Putamen (tissue), 1 donor: ENCODE measurements at regions not wholly inside any gene's neighbourhood (a gene's known extent, or its start where the extent isn't known, plus 50 kb on each side); places are given as distances from the start of the nearest gene placed in this dataset.
A peak's percentile ranks its signal among the peaks of the same experiment; 100 is the strongest.

Source experiments
- DNase-seq: peaks from one replicate; pipeline ENCODE4 v3.0.0-alpha.2; 2016; ENCODE audit warnings: low spot score

DNA sequence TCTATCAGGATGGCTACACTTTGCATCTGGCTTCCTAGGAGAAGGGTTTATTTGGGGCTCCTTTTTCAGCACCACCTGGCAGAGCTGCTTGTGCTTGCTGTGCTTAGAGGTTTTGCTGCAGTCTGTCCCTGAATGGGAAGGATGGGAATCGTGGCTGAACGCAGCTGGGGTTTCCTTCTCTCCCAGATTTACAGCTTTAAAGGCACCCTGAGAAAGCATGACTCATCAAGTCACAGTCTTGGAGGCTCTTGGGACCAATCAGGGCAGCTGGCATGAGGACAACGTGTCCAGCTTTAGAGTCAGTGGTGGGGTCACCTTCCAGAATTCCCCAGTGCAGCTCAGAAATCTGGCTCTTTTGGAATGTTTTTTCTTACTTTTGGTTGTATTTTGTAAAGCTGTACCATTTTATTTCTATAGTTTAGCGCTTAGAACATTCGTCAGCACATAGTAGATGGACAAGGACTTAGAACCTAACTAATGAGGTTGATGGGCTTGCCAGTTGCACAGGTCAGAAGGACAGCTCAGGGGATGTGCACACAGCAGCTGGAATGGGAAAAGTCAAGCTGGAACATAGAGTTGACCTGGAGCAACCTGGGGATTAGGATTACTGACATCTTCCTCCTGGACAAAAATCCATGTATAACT lies 222.6 kb downstream of the PRDM2 start:
- no peak for DNase-seq

DNA sequence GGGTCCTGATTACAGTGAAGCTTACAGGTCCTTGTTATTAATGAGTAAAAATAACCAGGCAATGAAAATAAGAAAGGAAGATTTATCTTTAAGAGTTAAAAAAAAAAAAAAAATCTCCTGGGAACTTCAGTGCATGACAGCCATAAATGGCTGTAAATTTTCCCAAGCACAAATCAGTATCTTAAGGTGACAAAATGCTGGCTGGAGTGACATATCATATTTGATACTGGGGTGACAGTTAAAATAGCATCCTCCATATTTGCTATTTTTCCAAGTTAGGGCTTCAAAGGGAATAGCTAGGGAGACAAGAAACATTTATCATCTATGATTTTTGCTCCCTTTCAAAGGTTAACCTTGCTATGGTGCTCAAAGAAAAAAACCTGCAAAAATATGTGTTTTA lies 226.6 kb downstream of the PRDM2 start:
- peak; percentile 12 for DNase-seq

DNA sequence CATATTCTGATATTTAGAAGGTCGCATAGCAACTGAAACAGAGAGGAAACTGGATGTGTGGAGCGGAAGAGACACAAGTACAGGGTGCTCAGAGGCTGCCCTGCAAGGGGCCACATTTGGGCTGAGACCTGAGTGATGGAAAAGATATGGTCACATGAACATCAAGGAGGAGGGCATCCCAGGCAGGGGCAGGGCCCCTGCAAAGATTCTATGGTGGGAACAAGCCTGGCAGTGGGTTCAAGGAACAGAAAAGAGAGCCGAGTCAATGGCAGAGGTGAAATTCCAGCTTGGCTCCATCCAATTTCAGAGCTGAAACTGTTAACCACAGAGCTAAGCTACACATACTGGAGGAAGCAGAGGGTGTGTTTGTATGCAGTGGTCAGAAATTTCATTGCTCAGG lies 227.7 kb downstream of the PRDM2 start:
- no peak for DNase-seq

DNA sequence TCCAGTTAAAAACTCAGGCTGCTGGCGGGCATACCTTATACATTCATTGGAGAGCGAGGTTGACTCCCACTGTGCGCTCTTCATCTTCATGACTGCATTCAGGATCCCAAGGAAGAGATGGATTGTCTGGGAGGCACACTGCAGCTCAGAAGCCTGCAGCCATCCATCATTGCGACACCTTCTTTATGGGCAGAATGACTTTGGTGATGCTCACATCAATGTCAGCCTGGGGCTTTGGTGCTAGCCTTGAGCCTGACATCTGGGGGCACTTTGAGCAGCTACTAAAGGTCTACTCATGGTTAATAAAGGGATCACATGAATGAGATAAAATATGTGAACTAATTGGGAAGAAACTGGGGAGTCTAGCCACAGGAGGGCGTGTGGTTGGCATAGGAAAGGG lies 229.3 kb downstream of the PRDM2 start:
- no peak for DNase-seq

DNA sequence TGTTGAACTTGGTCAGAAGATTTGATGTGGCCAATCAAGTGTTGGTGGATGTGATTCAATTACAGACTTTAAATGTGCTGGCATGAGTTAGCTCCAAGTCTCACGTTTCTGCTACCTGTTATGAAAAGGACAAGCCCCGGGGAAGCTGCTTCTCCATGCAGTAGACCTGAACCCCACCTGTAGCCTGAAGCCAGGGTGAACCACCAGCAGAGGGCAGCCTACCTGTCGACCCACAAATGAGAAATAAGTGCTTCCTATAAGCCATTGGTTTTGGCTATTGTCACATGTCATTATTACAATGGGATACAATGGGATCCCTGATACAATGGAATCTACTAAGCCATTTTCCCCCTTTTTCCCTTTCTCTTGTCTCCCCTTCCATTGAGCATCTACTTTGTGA lies 230.2 kb downstream of the PRDM2 start:
- no peak for DNase-seq

DNA sequence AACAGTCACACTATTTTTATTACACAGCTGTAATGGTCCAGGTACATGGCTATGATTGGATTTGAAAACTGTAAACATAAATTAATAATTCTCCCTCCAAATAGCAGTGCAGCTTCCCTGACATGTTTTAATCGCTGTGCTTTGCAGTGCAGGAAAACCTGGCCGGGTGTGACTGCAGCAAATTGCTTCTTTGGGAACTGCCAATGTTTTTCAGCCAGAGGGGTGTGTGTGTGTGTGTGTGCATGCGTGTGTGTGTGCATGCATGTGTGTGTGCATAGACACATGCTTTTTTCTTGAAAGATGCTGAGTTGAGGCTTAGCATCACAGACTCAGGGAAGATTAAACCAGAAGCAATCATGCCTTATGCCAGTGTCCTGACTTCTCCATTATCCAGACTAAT lies 231.2 kb downstream of the PRDM2 start:
- DNase-seq = no peak

DNA sequence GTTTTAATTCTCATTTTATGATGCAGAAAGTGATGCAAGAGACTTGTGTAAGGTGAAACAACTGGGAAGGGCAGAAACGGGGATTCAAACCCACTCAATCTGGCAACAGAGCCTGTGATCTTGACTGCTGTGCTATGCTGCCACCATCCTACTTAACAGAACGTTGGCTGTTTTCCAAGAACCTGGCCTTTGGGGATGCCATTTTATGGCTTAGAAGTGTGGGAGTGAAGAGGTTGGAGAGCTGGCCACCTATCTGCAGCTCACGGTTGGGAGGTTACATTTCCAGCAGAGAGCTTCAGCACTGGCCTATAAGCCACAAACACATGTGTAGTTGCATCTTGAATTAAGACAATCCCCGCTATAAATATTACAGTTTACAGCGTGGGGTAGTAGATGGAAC lies 235.3 kb downstream of the PRDM2 start:
- no peak for DNase-seq

DNA sequence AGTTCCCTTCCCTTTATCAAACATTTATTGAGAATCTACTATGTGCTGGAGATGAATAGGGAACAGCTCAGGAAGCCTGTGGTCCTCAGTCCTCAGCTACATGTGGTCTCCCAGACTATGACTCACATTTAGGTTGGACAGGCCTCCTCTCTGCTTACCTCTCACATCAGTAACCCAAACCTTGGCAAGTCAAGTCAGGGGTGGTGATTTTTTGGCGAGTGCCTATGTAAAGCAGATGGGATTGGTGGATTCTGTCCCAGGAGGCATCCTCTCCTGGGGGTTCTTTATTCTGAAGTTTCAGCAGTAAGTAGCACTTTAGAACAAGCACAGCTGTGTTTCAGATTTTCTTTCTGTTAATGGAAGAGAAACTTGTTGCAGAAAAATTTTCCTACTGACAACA lies 241.3 kb downstream of the PRDM2 start:
- DNase-seq = no peak

DNA sequence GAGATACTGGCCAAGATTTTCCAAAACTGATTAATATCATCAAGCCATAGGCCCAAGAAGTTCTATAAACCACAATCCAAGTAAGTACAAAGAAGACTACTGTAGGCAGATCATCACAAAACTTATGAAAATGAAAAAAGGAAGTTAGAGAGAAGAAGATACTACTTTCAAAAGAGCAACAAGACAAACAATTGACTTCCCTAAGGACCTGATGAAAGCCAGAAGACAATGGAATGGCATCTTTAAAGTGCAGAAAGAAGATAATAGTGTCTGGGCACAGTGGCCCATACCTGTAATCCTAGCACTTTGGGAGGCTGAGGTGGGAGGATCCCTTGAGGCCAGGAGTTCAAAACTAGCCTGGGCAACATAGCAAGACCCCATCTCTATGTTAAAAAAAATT lies 243.1 kb downstream of the PRDM2 start:
- no peak for DNase-seq

DNA sequence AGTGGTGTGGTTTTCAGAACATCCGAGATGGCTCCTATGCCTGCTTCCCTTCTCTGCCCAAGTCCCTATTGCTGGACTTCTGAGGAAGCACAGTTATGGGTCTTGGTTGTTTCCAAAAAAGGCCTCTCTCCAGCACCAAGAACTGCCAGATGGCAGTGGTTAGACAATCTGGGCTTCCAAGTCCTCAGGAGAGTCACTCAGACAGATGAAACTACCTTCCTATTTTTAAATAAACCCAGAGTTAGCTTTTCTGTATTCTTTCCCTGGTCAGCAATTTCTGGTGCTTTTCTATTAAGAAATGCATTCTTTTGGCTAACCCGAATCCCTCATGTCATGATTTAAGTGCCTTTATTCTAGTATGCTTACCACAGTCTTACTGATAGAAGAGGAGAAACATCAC lies 245.9 kb downstream of the PRDM2 start:
- no peak for DNase-seq

DNA sequence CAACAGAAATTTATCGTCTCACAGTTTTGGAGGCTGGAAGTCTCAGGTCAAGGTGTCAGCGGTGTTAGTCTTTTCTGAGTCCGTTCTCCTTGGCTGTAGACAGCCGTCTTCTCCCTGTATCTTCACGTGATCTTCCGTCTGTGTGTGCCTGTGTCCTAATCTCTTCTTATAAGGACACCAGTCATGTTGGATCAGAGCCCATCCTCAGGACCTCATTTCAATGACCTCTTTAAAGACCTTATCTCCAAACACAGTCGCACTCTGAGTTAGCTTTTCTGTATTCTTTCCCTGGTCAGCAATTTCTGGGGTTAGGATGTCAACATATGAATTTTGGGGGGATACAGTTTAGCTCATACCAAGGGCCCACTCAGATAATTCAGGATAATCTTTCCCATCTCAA lies 247.7 kb downstream of the PRDM2 start:
- DNase-seq = no peak

DNA sequence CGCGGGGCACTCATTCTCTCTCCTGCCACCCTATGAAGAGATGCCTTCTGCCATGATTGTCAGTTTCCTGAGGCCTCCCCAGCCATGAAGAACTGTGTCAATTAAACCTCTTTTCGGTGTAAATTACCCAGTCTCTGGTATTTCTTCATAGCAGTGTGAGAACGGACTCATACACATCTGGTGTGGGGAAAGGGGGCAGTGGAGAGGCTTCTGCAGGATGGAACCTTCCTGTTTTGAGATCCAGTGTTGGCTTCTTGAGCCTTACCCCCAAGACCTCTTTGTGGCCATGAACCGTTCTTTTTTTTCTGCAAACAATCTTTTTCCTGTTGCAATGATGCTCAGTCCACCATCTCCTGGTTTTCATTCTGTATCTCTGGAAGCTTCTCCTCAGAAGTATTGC lies 248.4 kb downstream of the PRDM2 start:
- DNase-seq = no peak

DNA sequence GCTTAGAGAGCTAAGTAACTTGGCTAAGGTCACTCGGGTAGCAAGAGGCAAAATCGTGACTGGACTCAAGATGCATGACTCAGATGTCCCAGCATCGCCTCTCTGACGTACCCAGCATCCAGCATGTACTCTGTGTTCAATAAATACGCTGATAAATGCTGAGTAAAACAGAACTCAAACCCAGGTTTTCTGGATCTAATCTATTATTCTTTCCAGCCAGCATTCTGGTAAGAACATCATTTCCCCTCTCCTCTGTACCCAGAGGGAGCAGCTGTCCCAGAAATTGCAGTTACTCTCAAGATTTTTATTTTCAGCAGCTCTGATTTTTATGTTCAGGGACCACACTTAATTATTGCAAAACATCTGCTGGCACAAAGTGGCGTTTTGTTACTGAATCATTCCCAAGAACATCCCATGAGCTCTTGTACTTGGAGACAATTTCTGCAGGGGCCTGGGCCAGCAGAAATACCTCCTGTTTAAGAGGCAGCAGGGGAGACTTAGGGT lies 249.0 kb downstream of the PRDM2 start:
- DNase-seq = no peak

DNA sequence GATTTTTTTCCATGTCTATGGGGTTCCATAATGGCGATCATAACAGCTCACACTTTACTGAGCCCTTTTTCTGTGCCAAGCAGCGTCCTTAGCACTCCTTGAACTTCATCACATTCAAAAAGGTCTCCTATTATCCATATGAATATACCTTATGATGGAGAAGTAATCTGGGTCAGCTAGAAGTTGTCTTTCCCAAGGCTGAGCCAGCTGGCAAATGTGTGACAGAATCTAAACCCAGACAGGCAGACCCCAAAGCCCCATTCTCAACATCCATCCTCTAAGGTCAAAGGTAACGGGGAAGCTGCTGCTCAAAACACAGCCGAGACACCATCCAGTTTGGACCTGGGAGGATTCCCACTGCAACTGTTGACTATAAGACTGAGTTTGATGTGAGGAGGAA lies 249.6 kb downstream of the PRDM2 start:
- DNase-seq = no peak

DNA sequence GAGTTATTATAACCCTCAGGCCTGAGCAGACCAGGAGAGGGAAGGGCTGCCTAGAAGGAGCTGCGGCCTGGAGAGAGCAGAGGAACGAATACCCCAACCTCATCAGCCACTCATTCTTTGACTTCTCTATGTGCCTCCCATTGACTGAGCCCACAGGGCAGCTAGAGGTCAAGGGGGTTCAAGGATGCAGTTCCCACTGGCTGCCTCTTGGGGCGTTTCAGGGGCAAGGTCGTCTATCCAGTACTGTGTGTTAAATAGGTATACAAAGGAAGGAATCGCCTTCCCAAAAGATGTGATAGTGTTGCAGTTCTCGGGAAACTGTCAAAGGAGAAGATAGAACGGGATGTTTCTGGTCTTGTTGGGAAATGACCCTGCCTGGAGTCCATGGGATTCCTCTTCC lies 250.6 kb downstream of the PRDM2 start:
- no peak for DNase-seq

DNA sequence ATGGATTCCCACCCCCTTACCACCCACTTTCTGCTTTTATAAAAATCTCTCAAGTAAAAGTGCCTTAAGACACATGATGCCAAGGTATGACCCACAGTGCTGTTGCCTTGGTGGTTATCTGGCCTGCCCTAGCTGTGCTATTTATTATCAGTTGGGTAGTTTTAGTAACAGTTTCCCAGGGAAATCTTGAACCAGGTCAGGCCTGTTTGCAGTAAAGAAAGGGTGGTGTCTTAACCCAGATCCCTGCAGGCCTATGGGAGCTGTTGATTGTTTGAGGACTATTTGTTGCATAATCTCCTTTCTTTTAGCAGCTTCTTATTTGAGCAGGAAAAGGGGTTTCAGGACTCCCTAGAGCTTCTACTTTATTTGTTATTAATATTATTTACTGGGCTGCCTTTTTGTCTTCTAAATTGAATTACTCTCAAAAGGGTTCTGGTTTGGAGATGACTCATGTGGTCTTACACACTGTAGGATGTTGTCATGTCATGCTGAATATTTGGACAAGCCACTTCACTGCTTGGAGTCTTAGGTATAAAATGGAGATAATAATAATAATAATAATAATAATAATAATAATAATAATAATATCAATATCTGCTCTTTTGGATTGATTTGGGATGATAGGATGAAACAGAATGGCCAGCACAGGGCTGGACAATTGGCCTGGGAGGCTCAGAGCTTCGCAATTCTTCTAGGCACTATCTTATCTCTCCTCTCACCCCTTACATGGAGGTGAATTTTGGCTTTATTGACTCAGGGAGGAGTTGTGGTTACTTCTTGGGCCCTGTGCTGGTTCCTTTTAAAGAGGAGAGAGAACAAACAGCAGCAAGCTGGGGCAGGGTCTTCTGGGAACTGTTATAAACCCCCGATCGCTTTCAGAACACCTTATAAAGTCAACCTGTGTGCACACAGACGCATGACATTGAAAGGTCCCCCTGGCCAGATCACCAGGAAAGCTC lies 252.1 kb downstream of the PRDM2 start:
- no peak for DNase-seq

DNA sequence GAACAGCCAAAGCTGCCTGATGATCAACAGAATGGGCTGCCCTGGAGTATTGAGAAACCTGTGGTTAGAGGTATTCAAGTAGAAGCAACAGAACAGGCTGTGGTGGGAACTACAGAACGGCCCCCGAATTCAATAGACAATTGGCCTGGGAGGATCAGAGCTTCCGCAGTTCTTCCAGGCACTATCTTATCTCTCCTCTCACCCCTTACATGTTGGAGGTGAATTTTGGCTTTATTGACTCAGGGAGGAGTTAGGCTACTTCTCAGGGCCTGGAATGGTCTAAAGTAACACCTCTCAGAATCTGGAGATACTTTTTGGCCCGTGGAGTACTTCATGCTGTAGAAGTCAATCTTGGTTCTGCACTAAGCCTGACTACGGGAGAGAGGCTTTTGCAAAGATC lies 253.0 kb downstream of the PRDM2 start:
- DNase-seq = no peak

DNA sequence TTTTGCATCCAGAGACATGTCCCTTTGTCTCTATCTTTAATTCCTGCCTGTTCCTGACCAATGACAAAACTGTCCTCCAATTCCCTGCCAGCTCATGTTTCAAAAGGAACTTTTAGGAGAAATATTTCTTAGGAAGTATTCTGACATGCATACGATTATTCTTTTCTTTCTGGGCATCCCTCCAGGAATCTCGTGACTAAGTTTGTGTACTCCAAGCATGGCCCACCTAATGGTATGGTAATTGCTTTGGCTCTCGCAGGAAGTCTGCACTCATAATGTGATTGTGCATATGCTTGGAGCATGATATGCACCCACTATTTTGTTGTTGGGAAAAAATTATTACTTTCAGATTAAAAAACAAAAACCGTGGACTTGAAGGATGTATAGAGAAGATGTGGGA lies 256.4 kb downstream of the PRDM2 start:
- DNase-seq = no peak

DNA sequence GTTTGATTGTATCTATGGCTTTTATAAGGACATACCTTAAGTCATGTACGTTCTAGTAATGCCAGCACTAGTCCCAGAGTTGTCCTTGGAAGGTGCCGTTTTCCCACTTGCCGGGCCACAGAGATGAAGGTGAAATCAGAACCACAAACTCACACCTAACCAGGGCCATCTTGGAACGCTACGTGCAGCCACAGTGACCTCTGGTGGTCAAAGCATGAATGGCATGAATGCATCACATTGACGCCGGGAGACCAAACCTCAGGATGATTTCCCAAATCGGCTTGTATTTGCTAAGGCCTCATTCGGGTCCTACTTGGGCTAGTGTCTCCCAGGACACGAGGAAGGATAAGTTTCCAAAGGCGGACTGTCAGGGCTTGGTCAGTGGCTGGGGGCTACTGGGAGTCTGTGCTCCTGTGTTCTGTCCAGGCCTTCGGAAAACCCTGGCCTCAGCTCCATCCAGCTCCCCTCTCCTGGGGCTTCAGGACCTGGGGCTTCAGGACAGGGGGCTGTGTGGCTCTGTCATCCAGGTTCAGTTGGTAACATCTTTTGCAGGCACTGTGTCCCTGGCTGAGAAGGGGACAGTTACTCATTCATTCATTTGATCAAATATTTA lies 260.5 kb downstream of the PRDM2 start:
- peak; percentile 53 for DNase-seq

DNA sequence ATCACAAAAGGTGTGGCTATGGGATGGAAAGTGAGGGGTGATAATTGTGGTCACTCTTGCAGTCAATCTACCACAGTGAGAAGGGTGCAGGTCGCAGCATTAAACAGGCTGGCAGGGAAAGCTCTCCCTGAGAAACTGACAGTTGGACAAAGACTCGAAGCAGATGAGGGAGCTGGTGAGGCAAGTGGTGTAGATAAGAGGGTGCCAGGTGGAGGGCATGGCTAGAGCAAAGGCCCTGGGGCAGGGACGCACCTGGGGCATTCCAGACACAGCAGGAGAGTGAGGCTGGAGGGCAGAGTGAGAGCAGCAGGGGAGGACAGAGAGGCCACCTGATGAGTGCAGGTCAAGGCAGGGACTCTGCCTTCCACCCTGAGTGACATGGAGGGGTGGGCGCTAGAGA lies 264.8 kb downstream of the PRDM2 start:
- no peak for DNase-seq

DNA sequence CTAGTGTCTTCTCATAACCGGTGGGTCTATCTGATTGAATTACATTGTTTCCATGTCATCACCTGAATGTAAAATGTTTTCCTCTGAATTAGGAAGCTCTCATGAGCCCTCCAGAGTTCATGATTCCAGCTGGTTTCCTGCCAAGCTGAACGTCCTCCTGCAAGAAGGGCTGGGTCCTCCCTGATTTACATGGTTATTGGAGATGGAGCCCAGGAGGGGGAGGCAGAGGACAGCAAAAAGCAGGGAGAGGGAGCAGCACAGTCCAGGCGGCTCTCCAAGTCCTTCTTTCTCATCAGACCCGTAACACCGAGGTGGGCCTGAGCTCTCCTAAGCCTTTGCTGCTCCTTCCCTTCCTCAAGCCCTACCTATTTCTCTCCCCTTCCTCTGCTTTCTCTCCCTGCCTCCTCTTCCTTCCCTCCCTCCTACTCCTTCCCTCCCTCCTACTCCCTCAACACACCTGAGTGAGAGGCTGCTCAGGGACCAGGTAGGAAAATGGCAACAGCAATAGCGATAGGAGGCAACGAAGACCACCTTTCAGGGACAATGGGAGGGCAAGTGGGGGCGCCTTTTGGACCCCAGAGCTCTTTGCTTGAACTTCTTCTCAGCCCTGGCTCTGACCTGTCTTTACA lies 265.9 kb downstream of the PRDM2 start:
- DNase-seq = peak; percentile 21

DNA sequence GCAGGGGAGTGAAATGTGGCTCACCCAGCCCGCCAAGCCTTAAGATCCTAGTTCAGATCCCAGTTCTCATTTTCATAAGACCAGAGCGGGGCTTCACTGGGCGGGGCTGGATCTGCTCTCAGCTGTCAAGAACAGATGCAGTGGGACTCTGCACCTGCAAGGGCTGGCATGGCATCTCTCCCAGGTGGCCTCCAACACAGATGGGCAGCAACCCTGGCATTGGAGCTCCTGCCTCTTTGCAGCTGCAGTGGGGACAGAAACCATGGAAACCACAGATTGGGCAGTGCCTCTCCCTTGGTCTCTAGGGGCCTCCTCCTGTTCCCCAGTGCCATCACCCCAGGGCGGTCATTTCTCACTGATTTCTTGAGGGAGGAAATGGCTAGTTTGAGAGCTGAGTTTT lies 267.7 kb downstream of the PRDM2 start:
- no peak for DNase-seq

DNA sequence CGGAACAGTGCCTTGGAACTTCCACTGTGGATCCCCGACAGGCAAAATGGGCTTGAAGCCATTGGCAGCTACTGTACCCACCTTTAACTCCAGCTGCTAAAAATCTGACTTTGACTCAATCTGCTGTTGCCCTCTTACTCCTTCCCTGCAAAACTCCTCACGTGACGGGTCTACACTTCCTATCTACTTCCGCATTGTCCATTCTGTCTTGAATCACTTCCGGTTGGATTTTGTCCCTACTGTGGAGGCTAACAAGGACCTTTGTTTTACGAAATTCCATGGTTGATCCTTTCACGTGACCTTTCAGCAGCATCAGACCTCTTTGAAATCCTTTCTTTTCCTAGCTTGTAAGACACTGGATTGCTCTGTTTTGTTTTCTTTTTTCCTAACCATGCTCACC lies 268.4 kb downstream of the PRDM2 start:
- no peak for DNase-seq
